ENCODE measurements at regions not wholly inside any gene's neighbourhood (a gene's known extent, or its start where the extent isn't known, plus 50 kb on each side); places are given as distances from the start of the nearest gene placed in this dataset.

DNA sequence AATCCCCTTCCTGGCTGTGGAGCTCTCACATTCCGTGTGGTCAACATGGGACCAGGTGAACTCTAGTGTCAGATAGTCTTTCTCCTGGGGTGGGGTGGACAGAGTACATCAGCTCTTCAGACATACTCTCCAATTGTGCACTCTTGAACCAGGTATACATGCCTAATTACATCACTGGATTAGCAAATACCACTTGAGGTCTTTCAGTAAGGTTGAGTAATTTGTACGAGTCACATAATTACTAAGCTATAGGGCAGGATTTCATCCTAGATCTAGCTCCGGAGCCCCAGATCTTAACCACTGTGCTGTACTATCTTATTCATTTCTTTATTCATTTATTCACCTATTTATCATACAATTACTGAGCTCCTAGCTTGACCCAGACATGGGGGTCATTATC is 821.3 kb downstream of the TFAP2A start:
- Histone ChIP-seq H3K56ac (ENCODE audit: insufficient read length, low read depth, low read length) (no peak overlapping the region), H3T11ph (ENCODE audit: low read length) (no peak overlapping the region), H3K4me1 (ENCODE audit: insufficient read depth, low read length) (no peaks in the 10 kb centered on the region), H3K4me2 (ENCODE audit: insufficient read depth, insufficient read length, low read length) (no peak overlapping the region), H4K91ac (ENCODE audit: insufficient read length, low read depth, low read length) (no peak overlapping the region), H3K9ac (ENCODE audit: extremely low read depth, insufficient read length, low read length) (no peak overlapping the region), H2BK15ac (ENCODE audit: low read depth, low read length) (no peak overlapping the region), H2BK120ac (ENCODE audit: low read depth, low read length, poor library complexity, severe bottlenecking) (no peak overlapping the region), H3K18ac (ENCODE audit: insufficient read length, low read depth, low read length) (no peak overlapping the region), H3K27me3 (ENCODE audit: insufficient read depth, low read length) (no peaks in the 10 kb centered on the region), H3K79me1 (ENCODE audit: insufficient read depth, low read depth, low read length, poor library complexity, severe bottlenecking) (no peaks in the 10 kb centered on the region), H3K23ac (ENCODE audit: insufficient read length, low read depth, low read length) (no peak overlapping the region), H3K79me2 (ENCODE audit: insufficient read depth, low read length) (no peaks in the 10 kb centered on the region), H3K9me3 (ENCODE audit: control insufficient read depth, low read depth, low read length) (no peaks in the 10 kb centered on the region), H2BK20ac (ENCODE audit: low read depth, low read length, poor library complexity, severe bottlenecking) (no peak overlapping the region), H3K14ac (ENCODE audit: insufficient read depth, low read length) (no peak overlapping the region), H4K20me1 (ENCODE audit: control insufficient read depth, insufficient read depth, insufficient read length) (no peaks in the 10 kb centered on the region), H2BK12ac (ENCODE audit: insufficient read length, low read depth, low read length) (no peak overlapping the region), H3K23me2 (ENCODE audit: insufficient read length, low read depth, low read length, poor library complexity, severe bottlenecking) (no peaks in the 10 kb centered on the region), H2BK5ac (ENCODE audit: insufficient read length, low read length) (no peak overlapping the region), H2AFZ (ENCODE audit: low read length) (no peak overlapping the region), H3K27ac (ENCODE audit: insufficient read length, low read depth, low read length) (no peak overlapping the region), H4K5ac (ENCODE audit: insufficient read length, low read depth, low read length) (no peak overlapping the region), H2AK5ac (ENCODE audit: insufficient read length, low read length) (no peak overlapping the region), H3K4ac (ENCODE audit: low read depth, low read length) (no peak overlapping the region), H4K8ac (replicated peaks; ENCODE audit: insufficient read length, low read depth, low read length) (no peak overlapping the region)
- Mint-ChIP-seq H3K4me1 (no peaks in the 10 kb centered on the region), H3K36me3 (ENCODE audit: insufficient read depth in 1 of 3, low read depth in 3 of 3) (no peaks in the 10 kb centered on the region), H3K4me3 (no peak overlapping the region), H3K9me3 (no peaks in the 10 kb centered on the region; a peak in 1 of 5 replicates), H3K27me3 (ENCODE audit: low read depth) (no peaks in the 10 kb centered on the region), H3K27ac (no peak overlapping the region)
- DNase-seq = no peak
- no CpG with 5 or more reads among the region's 3 CpGs for WGBS (ENCODE audit: extremely low coverage, insufficient read length, low lambda C conversion rate)
- TF ChIP-seq, protein P1, sequence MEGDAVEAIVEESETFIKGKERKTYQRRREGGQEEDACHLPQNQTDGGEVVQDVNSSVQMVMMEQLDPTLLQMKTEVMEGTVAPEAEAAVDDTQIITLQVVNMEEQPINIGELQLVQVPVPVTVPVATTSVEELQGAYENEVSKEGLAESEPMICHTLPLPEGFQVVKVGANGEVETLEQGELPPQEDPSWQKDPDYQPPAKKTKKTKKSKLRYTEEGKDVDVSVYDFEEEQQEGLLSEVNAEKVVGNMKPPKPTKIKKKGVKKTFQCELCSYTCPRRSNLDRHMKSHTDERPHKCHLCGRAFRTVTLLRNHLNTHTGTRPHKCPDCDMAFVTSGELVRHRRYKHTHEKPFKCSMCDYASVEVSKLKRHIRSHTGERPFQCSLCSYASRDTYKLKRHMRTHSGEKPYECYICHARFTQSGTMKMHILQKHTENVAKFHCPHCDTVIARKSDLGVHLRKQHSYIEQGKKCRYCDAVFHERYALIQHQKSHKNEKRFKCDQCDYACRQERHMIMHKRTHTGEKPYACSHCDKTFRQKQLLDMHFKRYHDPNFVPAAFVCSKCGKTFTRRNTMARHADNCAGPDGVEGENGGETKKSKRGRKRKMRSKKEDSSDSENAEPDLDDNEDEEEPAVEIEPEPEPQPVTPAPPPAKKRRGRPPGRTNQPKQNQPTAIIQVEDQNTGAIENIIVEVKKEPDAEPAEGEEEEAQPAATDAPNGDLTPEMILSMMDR (conservative IDR thresholded peaks at IDR 0.05) = no peak

All from H9 (cell line).